ENCODE measurements at regions not wholly inside any gene's neighbourhood (a gene's known extent, or its start where the extent isn't known, plus 50 kb on each side); places are given as distances from the start of the nearest gene placed in this dataset.

- Histone ChIP-seq H3K4me1 (no peaks in the 10 kb centered on the region), H3K27ac (no peak overlapping the region), H2AFZ (replicated peaks) (no peak overlapping the region), H3K27me3 (no peaks in the 10 kb centered on the region), H4K20me1 (ENCODE audit: low read depth) (no peaks in the 10 kb centered on the region), H3K79me2 (ENCODE audit: low read depth) (no peaks in the 10 kb centered on the region), H3F3A (ENCODE audit: low read depth) (no peaks in the 10 kb centered on the region), H3K4me3 (no peak overlapping the region), H3K9me3 (ENCODE audit: low read depth) (no peaks in the 10 kb centered on the region), H3K36me3 (no peaks in the 10 kb centered on the region), H3K4me2 (no peak overlapping the region), H3K9ac (no peak overlapping the region)
- Mint-ChIP-seq H3K9me3 (no peaks in the 10 kb centered on the region), H3K4me3 (no peak overlapping the region), H3K27me3 (ENCODE audit: insufficient read depth, low read depth) (no peaks in the 10 kb centered on the region), H3K36me3 (no peaks in the 10 kb centered on the region), H3K27ac (no peak overlapping the region), H3K4me1 (no peaks in the 10 kb centered on the region)
- no peak for DNase-seq (ENCODE audit: low spot score)
- TF ChIP-seq EZH2 (IDR thresholded peaks at IDR 0.05) (no peak), EZH2phosphoT487 (IDR thresholded peaks at IDR 0.05) (no peak), CTCF (IDR thresholded peaks at IDR 0.05) (no peak)
Observed at GRCh38 chr18:45245091-45245511, 370.2 kb upstream of the SLC14A2 start.

- no peak overlapping the region for H3K27ac Mint-ChIP-seq
- no peak overlapping the region for H3K9ac ChIP-seq
Observed at GRCh38 chr18:45248240-45248903, 366.9 kb upstream of the SLC14A2 start.

GRCh38 chr18:45249246-45249661 is 366.0 kb upstream of the SLC14A2 start:
- Mint-ChIP-seq H3K4me3 (no peak overlapping the region), H3K4me1 (no peaks in the 10 kb centered on the region), H3K36me3 (no peaks in the 10 kb centered on the region), H3K9me3 (no peaks in the 10 kb centered on the region), H3K27me3 (ENCODE audit: insufficient read depth, low read depth) (no peaks in the 10 kb centered on the region), H3K27ac (no peak overlapping the region)
- DNase-seq (ENCODE audit: low spot score), result no peak
- TF ChIP-seq EZH2phosphoT487 (IDR thresholded peaks at IDR 0.05), result no peak
- no peak for TF ChIP-seq EZH2 (IDR thresholded peaks at IDR 0.05)
- TF ChIP-seq CTCF (IDR thresholded peaks at IDR 0.05), result no peak
- no peaks in the 10 kb centered on the region for H3F3A ChIP-seq (ENCODE audit: low read depth)
- no peaks in the 10 kb centered on the region for H3K79me2 ChIP-seq (ENCODE audit: low read depth)
- H3K9me3 ChIP-seq (ENCODE audit: low read depth), result no peaks in the 10 kb centered on the region
- H3K4me1 ChIP-seq, result no peaks in the 10 kb centered on the region
- H2AFZ ChIP-seq (replicated peaks), result no peak overlapping the region
- no peak overlapping the region for H3K4me2 ChIP-seq
- no peak overlapping the region for H3K9ac ChIP-seq
- H3K36me3 ChIP-seq, result no peaks in the 10 kb centered on the region
- H4K20me1 ChIP-seq (ENCODE audit: low read depth), result no peaks in the 10 kb centered on the region
- no peak overlapping the region for H3K4me3 ChIP-seq
- H3K27ac ChIP-seq, result no peak overlapping the region
- no peaks in the 10 kb centered on the region for H3K27me3 ChIP-seq

More at GRCh38 chr18:45248240-45248903, 366.9 kb upstream of the SLC14A2 start:
- H3K79me2 ChIP-seq (ENCODE audit: low read depth), result no peaks in the 10 kb centered on the region
- H3K9me3 Mint-ChIP-seq, result no peaks in the 10 kb centered on the region
- no peaks in the 10 kb centered on the region for H3K36me3 Mint-ChIP-seq
- no peak overlapping the region for H3K4me3 ChIP-seq
- no peaks in the 10 kb centered on the region for H3K4me1 Mint-ChIP-seq
- no peaks in the 10 kb centered on the region for H3K27me3 ChIP-seq
- H2AFZ ChIP-seq (replicated peaks), result no peak overlapping the region
- H3K4me2 ChIP-seq, result no peak overlapping the region
- H3K9me3 ChIP-seq (ENCODE audit: low read depth), result no peaks in the 10 kb centered on the region
- H3K27me3 Mint-ChIP-seq (ENCODE audit: insufficient read depth, low read depth), result no peaks in the 10 kb centered on the region
- no peaks in the 10 kb centered on the region for H3F3A ChIP-seq (ENCODE audit: low read depth)
- H3K27ac ChIP-seq, result no peak overlapping the region
- H3K4me3 Mint-ChIP-seq, result no peak overlapping the region
- H3K4me1 ChIP-seq, result no peaks in the 10 kb centered on the region
- no peaks in the 10 kb centered on the region for H4K20me1 ChIP-seq (ENCODE audit: low read depth)
- TF ChIP-seq CTCF (IDR thresholded peaks at IDR 0.05), result no peak
- TF ChIP-seq EZH2 (IDR thresholded peaks at IDR 0.05), result no peak
- no peak for TF ChIP-seq EZH2phosphoT487 (IDR thresholded peaks at IDR 0.05)
- DNase-seq (ENCODE audit: low spot score), result no peak
- no peaks in the 10 kb centered on the region for H3K36me3 ChIP-seq
